GM12878 (cell line): ENCODE measurements at regions not wholly inside any gene's neighbourhood (a gene's known extent, or its start where the extent isn't known, plus 50 kb on each side); places are given as distances from the start of the nearest gene placed in this dataset.
"Not testable (repeated sequence)": the region's sequence is repeated elsewhere in the genome, so short reads cannot be mapped to it uniquely, and the experiment has no call there.

Experiments
- ATAC-seq: fragments of 200-7000 bp; cut with Tn5 transposase; 3 replicates; pipeline ENCODE4 v1.9.1; 2020; ENCODE audit warnings: mild to moderate bottlenecking, moderate library complexity
- BruUV-seq: library from RNA; stranded (reverse); fragments of 400-500 nt; replicated peaks from 2 replicates; lab custom pipeline; 2021; lab: Mats Ljungman, UMichigan
- CTCF ChIA-PET: fragments of 300-600 bp; sonication (Branson Sonifier 250); formaldehyde crosslinking; extraction: SDS; loops from one replicate; lab custom pipeline; 2021; ENCODE audit warnings: inconsistent platforms; lab: Yijun Ruan, JAX
- POLR2A ChIA-PET: fragments of 350-600 bp; formaldehyde crosslinking; extraction: SDS; loops from one replicate; lab custom pipeline; 2021; ENCODE audit warnings: inconsistent platforms; lab: Charles Lee
- RAD21 ChIA-PET: fragments of 300-600 bp; sonication (Branson Sonifier 250); formaldehyde crosslinking; loops from one replicate; lab custom pipeline; 2023; ENCODE audit warnings: antibody characterized with exemption; ENCODE audit not compliant: unreplicated experiment; lab: Charles Lee
- SMC1A ChIA-PET: fragments of 300-600 bp; sonication (Branson Sonifier 250); formaldehyde crosslinking; loops from one replicate; lab custom pipeline; 2023; ENCODE audit not compliant: unreplicated experiment, uncharacterized antibody; lab: Charles Lee
- DNase-seq: peaks from one replicate; pipeline ENCODE4 v3.0.0-alpha.2; 2011; ENCODE audit warnings: low read depth, low spot score
- FAIRE-seq: peaks from 3 replicates; lab custom pipeline; 2011; peaks lifted over from hg19 to GRCh38; lab: Jason Lieb, UNC
- H2AFZ ChIP-seq: 2 replicates; pipeline ENCODE4 v1.6.0; 2011; ENCODE audit warnings: low read depth, low read length, control low read depth; ENCODE audit not compliant: control insufficient read depth
- H3K27ac ChIP-seq: 2 replicates; pipeline ENCODE4 v1.5.1; 2011; ENCODE audit warnings: control low read depth; ENCODE audit not compliant: control insufficient read depth, insufficient read depth
- H3K27me3 ChIP-seq, 2 experiments: replicated peaks in 1 of 2; 2 replicates each; pipeline versions ENCODE4 v1.6.0 to v1.6.1; 2011; ENCODE audit warnings: low read length in 1 of 2; ENCODE audit not compliant: control insufficient read depth in 2 of 2, insufficient read depth in 2 of 2
- H3K36me3 ChIP-seq, 2 experiments: 2 replicates each; pipeline ENCODE4 v1.5.1; 2011; ENCODE audit warnings: low read length in 1 of 2; ENCODE audit not compliant: control insufficient read depth in 2 of 2, insufficient read depth in 2 of 2
- H3K4me1 ChIP-seq: 2 replicates; pipeline ENCODE4 v1.6.1; 2011; ENCODE audit warnings: mild to moderate bottlenecking, low read length, moderate library complexity, mixed read lengths; ENCODE audit not compliant: control insufficient read depth, insufficient read depth
- H3K4me2 ChIP-seq: 2 replicates; pipeline ENCODE4 v1.6.0; 2011; ENCODE audit warnings: control low read depth; ENCODE audit not compliant: control insufficient read depth, insufficient read depth
- H3K4me3 ChIP-seq: fragments of 200-600 bp; sonication (generic); 2 replicates; pipeline ENCODE4 v1.5.1; 2016
- H3K79me2 ChIP-seq: 2 replicates; pipeline ENCODE4 v1.6.0; 2011; ENCODE audit warnings: low read length; ENCODE audit not compliant: control insufficient read depth, insufficient read depth
- H3K9ac ChIP-seq: 2 replicates; pipeline ENCODE4 v1.8.0; 2011; ENCODE audit warnings: low read length, control low read depth, mixed read lengths; ENCODE audit not compliant: control insufficient read depth, insufficient read depth
- H3K9me3 ChIP-seq: replicated peaks from 3 replicates; pipeline ENCODE4 v1.5.1; 2011; ENCODE audit warnings: mild to moderate bottlenecking, low read length; ENCODE audit not compliant: control insufficient read depth, insufficient read depth
- H4K20me1 ChIP-seq: 2 replicates; pipeline ENCODE4 v1.6.0; 2011; ENCODE audit not compliant: control insufficient read depth, insufficient read depth
- ATF3 ChIP-seq: IDR thresholded peaks from 2 replicates; pipeline ENCODE4 v1.6.1; 2011; ENCODE audit warnings: low read depth, mild to moderate bottlenecking, low read length, moderate library complexity, borderline replicate concordance; ENCODE audit errors: extremely low read depth
- ATF7 ChIP-seq: fragments of 450-650 bp; IDR thresholded peaks from 2 replicates; pipeline ENCODE4 v1.6.1; 2016; ENCODE audit warnings: low read depth, mild to moderate bottlenecking
- PAX5 ChIP-seq: IDR thresholded peaks from 2 replicates; pipeline ENCODE4 v1.6.1; 2011; ENCODE audit warnings: low read depth, low read length, borderline replicate concordance
- STAT3 ChIP-seq: IDR thresholded peaks from 2 replicates; pipeline ENCODE4 v1.6.1; 2011; ENCODE audit warnings: low read depth, low read length, improper control_type of control experiment
- WGBS: methylation state at CpG from one replicate; pipeline ENCODE4 v1.1.6; 2016; ENCODE audit warnings: low lambda C conversion rate; ENCODE audit not compliant: insufficient replicate concordance, insufficient coverage; ENCODE audit errors: missing lambda C conversion rate; 5-methylcytosine and 5-hydroxymethylcytosine counted together
- in situ Hi-C: fragments of 300-500 bp; cut with MboI; formaldehyde crosslinking; loops from 9 replicates; pipeline ENCODE4 v1.14.3; 2018; ENCODE audit warnings: mixed read lengths
- intact Hi-C: fragments of 100-400 bp; cut with micrococcal nuclease; formaldehyde crosslinking; loops from one replicate; pipeline ENCODE4 v1.14.2; 2022; ENCODE audit not compliant: unreplicated experiment
- TF ChIP-seq, protein P1 (sequence below): fragments of 450-650 bp; IDR thresholded peaks from 2 replicates; pipeline ENCODE4 v1.6.1; 2017; ENCODE audit warnings: mild to moderate bottlenecking, moderate library complexity
- TF ChIP-seq, protein P2 (sequence below): fragments of 450-650 bp; IDR thresholded peaks from 2 replicates; pipeline ENCODE4 v1.6.1; 2017; ENCODE audit warnings: mild to moderate bottlenecking, moderate library complexity

DNA sequence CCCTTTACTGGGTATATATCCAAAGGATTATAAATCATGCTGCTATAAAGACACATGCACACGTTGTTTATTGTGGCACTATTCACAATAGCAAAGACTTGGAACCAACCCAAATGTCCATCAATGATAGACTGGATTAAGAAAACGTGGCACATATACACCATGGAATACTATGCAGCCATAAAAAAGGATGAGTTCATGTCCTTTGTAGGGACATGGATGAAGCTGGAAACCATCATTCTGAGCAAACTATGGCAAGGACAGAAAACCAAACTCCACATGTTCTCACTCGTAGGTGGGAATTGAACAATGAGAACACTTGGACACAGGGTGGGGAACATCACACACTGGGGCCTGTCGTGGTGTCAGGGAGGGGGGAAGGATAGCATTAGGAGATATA is 59.2 kb downstream of the CXorf49B start:
- SMC1A ChIA-PET, RAD21 ChIA-PET, ATAC-seq, CTCF ChIA-PET, H2AFZ ChIP-seq, H3K9me3 ChIP-seq, H3K9ac ChIP-seq, POLR2A ChIA-PET, FAIRE-seq, H3K4me2 ChIP-seq, H4K20me1 ChIP-seq, H3K79me2 ChIP-seq, H3K27me3 ChIP-seq, H3K36me3 ChIP-seq, intact Hi-C loops, H3K4me3 ChIP-seq, H3K27ac ChIP-seq, H3K4me1 ChIP-seq, BruUV-seq, in situ Hi-C loops, DNase-seq: not testable (repeated sequence)
- 11% methylated on average over 4 of the region's 4 CpGs for WGBS

- in situ Hi-C loops (no loop called here), intact Hi-C loops (no loop called here)
- Histone ChIP-seq H3K4me2 (no peak overlapping the region), H4K20me1 (no peaks in the 10 kb centered on the region), H3K9me3 (no peaks in the 10 kb centered on the region), H3K9ac (no peak overlapping the region), H3K36me3 (no peaks in the 10 kb centered on the region), H2AFZ (no peak overlapping the region), H3K27ac (no peak overlapping the region), H3K27me3 (no peaks in the 10 kb centered on the region), H3K4me3 (no peak overlapping the region), H3K79me2 (no peaks in the 10 kb centered on the region), H3K4me1 (no peaks in the 10 kb centered on the region)
- no peak for FAIRE-seq
- 29% methylated on average over 12 of the region's 12 CpGs for WGBS
- no peak for DNase-seq
- BruUV-seq, result no TSS peak
- POLR2A ChIA-PET, result no interaction called here
- no peak for ATAC-seq
- CTCF ChIA-PET, result no interaction called here
- RAD21 ChIA-PET, result no interaction called here
- SMC1A ChIA-PET, result no interaction called here
- TF ChIP-seq, protein P1, sequence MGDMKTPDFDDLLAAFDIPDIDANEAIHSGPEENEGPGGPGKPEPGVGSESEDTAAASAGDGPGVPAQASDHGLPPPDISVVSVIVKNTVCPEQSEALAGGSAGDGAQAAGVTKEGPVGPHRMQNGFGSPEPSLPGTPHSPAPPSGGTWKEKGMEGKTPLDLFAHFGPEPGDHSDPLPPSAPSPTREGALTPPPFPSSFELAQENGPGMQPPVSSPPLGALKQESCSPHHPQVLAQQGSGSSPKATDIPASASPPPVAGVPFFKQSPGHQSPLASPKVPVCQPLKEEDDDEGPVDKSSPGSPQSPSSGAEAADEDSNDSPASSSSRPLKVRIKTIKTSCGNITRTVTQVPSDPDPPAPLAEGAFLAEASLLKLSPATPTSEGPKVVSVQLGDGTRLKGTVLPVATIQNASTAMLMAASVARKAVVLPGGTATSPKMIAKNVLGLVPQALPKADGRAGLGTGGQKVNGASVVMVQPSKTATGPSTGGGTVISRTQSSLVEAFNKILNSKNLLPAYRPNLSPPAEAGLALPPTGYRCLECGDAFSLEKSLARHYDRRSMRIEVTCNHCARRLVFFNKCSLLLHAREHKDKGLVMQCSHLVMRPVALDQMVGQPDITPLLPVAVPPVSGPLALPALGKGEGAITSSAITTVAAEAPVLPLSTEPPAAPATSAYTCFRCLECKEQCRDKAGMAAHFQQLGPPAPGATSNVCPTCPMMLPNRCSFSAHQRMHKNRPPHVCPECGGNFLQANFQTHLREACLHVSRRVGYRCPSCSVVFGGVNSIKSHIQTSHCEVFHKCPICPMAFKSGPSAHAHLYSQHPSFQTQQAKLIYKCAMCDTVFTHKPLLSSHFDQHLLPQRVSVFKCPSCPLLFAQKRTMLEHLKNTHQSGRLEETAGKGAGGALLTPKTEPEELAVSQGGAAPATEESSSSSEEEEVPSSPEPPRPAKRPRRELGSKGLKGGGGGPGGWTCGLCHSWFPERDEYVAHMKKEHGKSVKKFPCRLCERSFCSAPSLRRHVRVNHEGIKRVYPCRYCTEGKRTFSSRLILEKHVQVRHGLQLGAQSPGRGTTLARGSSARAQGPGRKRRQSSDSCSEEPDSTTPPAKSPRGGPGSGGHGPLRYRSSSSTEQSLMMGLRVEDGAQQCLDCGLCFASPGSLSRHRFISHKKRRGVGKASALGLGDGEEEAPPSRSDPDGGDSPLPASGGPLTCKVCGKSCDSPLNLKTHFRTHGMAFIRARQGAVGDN, result no peak
- no peak for TF ChIP-seq PAX5
- no peak for TF ChIP-seq STAT3
- no peak for TF ChIP-seq ATF3
- no peak for TF ChIP-seq ATF7
- TF ChIP-seq, protein P2, sequence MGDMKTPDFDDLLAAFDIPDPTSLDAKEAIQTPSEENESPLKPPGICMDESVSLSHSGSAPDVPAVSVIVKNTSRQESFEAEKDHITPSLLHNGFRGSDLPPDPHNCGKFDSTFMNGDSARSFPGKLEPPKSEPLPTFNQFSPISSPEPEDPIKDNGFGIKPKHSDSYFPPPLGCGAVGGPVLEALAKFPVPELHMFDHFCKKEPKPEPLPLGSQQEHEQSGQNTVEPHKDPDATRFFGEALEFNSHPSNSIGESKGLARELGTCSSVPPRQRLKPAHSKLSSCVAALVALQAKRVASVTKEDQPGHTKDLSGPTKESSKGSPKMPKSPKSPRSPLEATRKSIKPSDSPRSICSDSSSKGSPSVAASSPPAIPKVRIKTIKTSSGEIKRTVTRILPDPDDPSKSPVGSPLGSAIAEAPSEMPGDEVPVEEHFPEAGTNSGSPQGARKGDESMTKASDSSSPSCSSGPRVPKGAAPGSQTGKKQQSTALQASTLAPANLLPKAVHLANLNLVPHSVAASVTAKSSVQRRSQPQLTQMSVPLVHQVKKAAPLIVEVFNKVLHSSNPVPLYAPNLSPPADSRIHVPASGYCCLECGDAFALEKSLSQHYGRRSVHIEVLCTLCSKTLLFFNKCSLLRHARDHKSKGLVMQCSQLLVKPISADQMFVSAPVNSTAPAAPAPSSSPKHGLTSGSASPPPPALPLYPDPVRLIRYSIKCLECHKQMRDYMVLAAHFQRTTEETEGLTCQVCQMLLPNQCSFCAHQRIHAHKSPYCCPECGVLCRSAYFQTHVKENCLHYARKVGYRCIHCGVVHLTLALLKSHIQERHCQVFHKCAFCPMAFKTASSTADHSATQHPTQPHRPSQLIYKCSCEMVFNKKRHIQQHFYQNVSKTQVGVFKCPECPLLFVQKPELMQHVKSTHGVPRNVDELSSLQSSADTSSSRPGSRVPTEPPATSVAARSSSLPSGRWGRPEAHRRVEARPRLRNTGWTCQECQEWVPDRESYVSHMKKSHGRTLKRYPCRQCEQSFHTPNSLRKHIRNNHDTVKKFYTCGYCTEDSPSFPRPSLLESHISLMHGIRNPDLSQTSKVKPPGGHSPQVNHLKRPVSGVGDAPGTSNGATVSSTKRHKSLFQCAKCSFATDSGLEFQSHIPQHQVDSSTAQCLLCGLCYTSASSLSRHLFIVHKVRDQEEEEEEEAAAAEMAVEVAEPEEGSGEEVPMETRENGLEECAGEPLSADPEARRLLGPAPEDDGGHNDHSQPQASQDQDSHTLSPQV, result no peak
Observed at GRCh38 chrX:71823391-71824057, 60.4 kb downstream of the CXorf49B start.
